ENCODE measurements at regions not wholly inside any gene's neighbourhood (a gene's known extent, or its start where the extent isn't known, plus 50 kb on each side); places are given as distances from the start of the nearest gene placed in this dataset.

GRCh38 chr2:137741784-137742362 is 222.4 kb upstream of the HNMT start:
- H4K20me1 ChIP-seq (ENCODE audit: insufficient read depth, low read length), result no peaks in the 10 kb centered on the region
- no peak overlapping the region for H2BK20ac ChIP-seq (ENCODE audit: low read depth, low read length)
- H3K23ac ChIP-seq (ENCODE audit: low read depth, low read length), result no peak overlapping the region
- CTCF ChIA-PET, result interaction anchor here (0.6 kb wide), 1 partner anchor 14 kb away, joined by 3 read pairs; no protein-coding TSS in a partner anchor
- H3K4me1 ChIP-seq (ENCODE audit: control insufficient read depth, insufficient read depth, low read length), result no peaks in the 10 kb centered on the region
- H4K8ac ChIP-seq (ENCODE audit: low read depth in 2 of 2, low read length in 2 of 2), result no peak overlapping the region
- no peak overlapping the region for H3K4me2 ChIP-seq (ENCODE audit: low read depth, low read length)
- H4K5ac ChIP-seq (ENCODE audit: low read depth, low read length), result no peak overlapping the region
- no peak overlapping the region for H3K14ac ChIP-seq (replicated peaks; ENCODE audit: low read depth, low read length)
- no peaks in the 10 kb centered on the region for H3K27me3 ChIP-seq (ENCODE audit: control insufficient read depth, insufficient read depth, low read length)
- in situ Hi-C loops (cut with MboI; ENCODE audit: low sequenced_read_pairs), result no loop called here
- H3K4ac ChIP-seq (ENCODE audit: low read depth, low read length), result no peak overlapping the region
- no peaks in the 10 kb centered on the region for H3K79me1 ChIP-seq (ENCODE audit: low read depth in 1 of 2, low read length in 2 of 2)
- H2BK120ac ChIP-seq (ENCODE audit: low read depth, low read length), result no peak overlapping the region
- no peak overlapping the region for H4K91ac ChIP-seq (ENCODE audit: insufficient read depth, low read depth, low read length)
- POLR2A ChIA-PET (ENCODE audit: unreplicated experiment), result no interaction called here
- H2AFZ ChIP-seq (replicated peaks; ENCODE audit: low read length, poor library complexity), result no peak overlapping the region
- BruUV-seq (replicated peaks), result no TSS peak
- TF ChIP-seq USF2 (IDR thresholded peaks at IDR 0.05; ENCODE audit: low read depth, low read length) (no peak), CHD1 (IDR thresholded peaks at IDR 0.05; ENCODE audit: low read depth, low read length) (no peak), ELK1 (IDR thresholded peaks at IDR 0.05; ENCODE audit: borderline replicate concordance, low read depth, low read length) (no peak), MXI1 (IDR thresholded peaks at IDR 0.05; ENCODE audit: borderline replicate concordance, low read depth, low read length) (no peak)
- H2AK5ac ChIP-seq (ENCODE audit: low read depth, low read length), result no peak overlapping the region
- ATAC-seq (ENCODE audit: low read depth), result no peak
- peaks cover 5% of the 10 kb centered on the region for H3K9me3 ChIP-seq (ENCODE audit: control insufficient read depth, insufficient read depth, low read length)
- no peaks in the 10 kb centered on the region for H3K36me3 ChIP-seq (ENCODE audit: control insufficient read depth, insufficient read depth, low read length)
- WGBS, 2 experiments (ENCODE audit: extremely low coverage in 2 of 2, insufficient read length in 1 of 2), result no CpG with 5 or more reads among the region's 5 CpGs
- no peak overlapping the region for H3K18ac ChIP-seq (ENCODE audit: low read depth, low read length)
- dilution Hi-C loops (cut with HindIII; ENCODE audit: low sequenced_read_pairs, unreplicated experiment), result no loop called here
- H3K9me1 ChIP-seq (ENCODE audit: insufficient read depth, low read length), result no peaks in the 10 kb centered on the region
- H2AK9ac ChIP-seq (replicated peaks; ENCODE audit: low read depth, low read length, poor library complexity), result no peak overlapping the region
- H3K9ac ChIP-seq (ENCODE audit: low read depth, low read length), result no peak overlapping the region
- no peak overlapping the region for H2BK15ac ChIP-seq (ENCODE audit: low read depth, low read length)
- intact Hi-C loops (cut with micrococcal nuclease), result no loop called here
- H3K56ac ChIP-seq (ENCODE audit: extremely low read depth, insufficient read depth, low read length), result no peak overlapping the region
- H3K27ac ChIP-seq (ENCODE audit: insufficient read depth, low read length), result no peak overlapping the region
- H3K4me3 ChIP-seq (ENCODE audit: insufficient read depth, low read depth, low read length), result no peak overlapping the region
- H2BK5ac ChIP-seq (ENCODE audit: low read depth, low read length, poor library complexity, severe bottlenecking), result no peak overlapping the region
- DNase-seq, result no peak

Data from IMR-90 (cell line).